ENCODE measurements at regions not wholly inside any gene's neighbourhood (a gene's known extent, or its start where the extent isn't known, plus 50 kb on each side); places are given as distances from the start of the nearest gene placed in this dataset.

DNA sequence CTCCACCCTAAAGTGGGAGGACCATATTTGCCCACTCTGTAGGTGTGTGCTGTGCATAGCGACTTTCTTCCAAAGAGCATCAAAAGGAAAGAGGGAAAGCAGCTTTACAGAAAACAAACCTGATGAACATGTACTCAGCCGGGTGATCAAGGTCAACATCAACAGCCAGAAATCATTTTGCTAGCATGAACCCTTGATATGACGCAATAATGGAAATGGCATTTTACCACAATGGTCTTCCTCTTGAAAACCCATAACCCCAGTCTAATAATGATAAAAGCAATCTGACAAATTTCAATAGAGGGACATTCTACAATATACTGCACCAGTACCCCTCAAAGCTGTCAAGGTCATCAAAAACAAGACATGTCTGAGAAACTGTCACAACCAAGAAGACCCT lies 350.2 kb downstream of the FBXO15 start:
- Histone ChIP-seq H3K27me3 (ENCODE audit: control insufficient read depth in 4 of 4, insufficient read depth in 4 of 4, low read length in 3 of 4) (peaks cover 0 to 2% (median 0%) of the 10 kb centered on the region in 4 donors), H3K9ac (ENCODE audit: low read depth in 1 of 2, low read length in 2 of 2) (no peak overlapping the region), H3K36me3 (ENCODE audit: control insufficient read depth in 4 of 4, insufficient read depth in 3 of 4, low read depth in 1 of 4, low read length in 3 of 4) (no peaks in the 10 kb centered on the region), H3K9me3 (ENCODE audit: control insufficient read depth in 4 of 4, low read length in 3 of 4) (no peaks in the 10 kb centered on the region), H3K4me3 (ENCODE audit: low read depth in 1 of 3, low read length in 3 of 3) (no peak overlapping the region), H3K27ac (ENCODE audit: low read depth in 1 of 2, low read length in 2 of 2) (no peak overlapping the region), H3K4me1 (ENCODE audit: control insufficient read depth in 4 of 4, insufficient read depth in 4 of 4, low read length in 3 of 4) (no peaks in the 10 kb centered on the region)
- no peak for TF ChIP-seq YY1 (IDR thresholded peaks at IDR 0.05)
- TF ChIP-seq GABPA (IDR thresholded peaks at IDR 0.05 in 1 of 2, conservative IDR thresholded peaks at IDR 0.05 in 1 of 2): no peak
- 71% methylated on average over 3 of the region's 3 CpGs for WGBS
- DNase-seq (ENCODE audit: low spot score): no peak

DNA sequence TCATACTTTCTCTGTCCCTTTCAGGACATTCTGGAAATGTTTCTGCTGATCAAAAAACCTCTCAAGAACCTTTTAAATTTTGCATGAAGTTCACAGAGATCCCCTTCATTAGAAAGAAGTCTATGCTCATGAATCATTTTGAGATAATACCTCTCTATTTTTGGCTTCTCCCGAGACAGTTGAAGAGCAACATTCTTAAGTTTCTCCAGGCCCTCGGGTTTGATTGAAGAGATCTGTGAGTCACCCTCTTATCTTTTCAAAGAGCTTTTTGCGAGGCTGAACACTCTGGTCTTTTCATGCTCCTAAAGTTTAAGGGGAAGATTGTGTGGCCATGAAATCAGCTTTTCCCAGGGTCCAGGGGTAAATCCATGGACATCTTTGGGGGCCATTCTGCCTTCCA lies 354.2 kb downstream of the FBXO15 start:
- Histone ChIP-seq H3K27ac (ENCODE audit: low read depth in 1 of 2, low read length in 2 of 2) (no peak overlapping the region), H3K9ac (ENCODE audit: low read depth in 1 of 2, low read length in 2 of 2) (no peak overlapping the region), H3K27me3 (ENCODE audit: control insufficient read depth in 4 of 4, insufficient read depth in 4 of 4, low read length in 3 of 4) (peaks cover 0 to 2% (median 0%) of the 10 kb centered on the region in 4 donors), H3K4me3 (ENCODE audit: low read depth in 1 of 3, low read length in 3 of 3) (no peak overlapping the region), H3K4me1 (ENCODE audit: control insufficient read depth in 4 of 4, insufficient read depth in 4 of 4, low read length in 3 of 4) (no peaks in the 10 kb centered on the region), H3K9me3 (ENCODE audit: control insufficient read depth in 4 of 4, low read length in 3 of 4) (no peaks in the 10 kb centered on the region), H3K36me3 (ENCODE audit: control insufficient read depth in 4 of 4, insufficient read depth in 3 of 4, low read depth in 1 of 4, low read length in 3 of 4) (no peaks in the 10 kb centered on the region)
- 29% methylated on average over 3 of the region's 3 CpGs for WGBS
- DNase-seq (ENCODE audit: low spot score): no peak
- no peak for TF ChIP-seq FOXA2 (IDR thresholded peaks at IDR 0.05)
- TF ChIP-seq, protein P1, sequence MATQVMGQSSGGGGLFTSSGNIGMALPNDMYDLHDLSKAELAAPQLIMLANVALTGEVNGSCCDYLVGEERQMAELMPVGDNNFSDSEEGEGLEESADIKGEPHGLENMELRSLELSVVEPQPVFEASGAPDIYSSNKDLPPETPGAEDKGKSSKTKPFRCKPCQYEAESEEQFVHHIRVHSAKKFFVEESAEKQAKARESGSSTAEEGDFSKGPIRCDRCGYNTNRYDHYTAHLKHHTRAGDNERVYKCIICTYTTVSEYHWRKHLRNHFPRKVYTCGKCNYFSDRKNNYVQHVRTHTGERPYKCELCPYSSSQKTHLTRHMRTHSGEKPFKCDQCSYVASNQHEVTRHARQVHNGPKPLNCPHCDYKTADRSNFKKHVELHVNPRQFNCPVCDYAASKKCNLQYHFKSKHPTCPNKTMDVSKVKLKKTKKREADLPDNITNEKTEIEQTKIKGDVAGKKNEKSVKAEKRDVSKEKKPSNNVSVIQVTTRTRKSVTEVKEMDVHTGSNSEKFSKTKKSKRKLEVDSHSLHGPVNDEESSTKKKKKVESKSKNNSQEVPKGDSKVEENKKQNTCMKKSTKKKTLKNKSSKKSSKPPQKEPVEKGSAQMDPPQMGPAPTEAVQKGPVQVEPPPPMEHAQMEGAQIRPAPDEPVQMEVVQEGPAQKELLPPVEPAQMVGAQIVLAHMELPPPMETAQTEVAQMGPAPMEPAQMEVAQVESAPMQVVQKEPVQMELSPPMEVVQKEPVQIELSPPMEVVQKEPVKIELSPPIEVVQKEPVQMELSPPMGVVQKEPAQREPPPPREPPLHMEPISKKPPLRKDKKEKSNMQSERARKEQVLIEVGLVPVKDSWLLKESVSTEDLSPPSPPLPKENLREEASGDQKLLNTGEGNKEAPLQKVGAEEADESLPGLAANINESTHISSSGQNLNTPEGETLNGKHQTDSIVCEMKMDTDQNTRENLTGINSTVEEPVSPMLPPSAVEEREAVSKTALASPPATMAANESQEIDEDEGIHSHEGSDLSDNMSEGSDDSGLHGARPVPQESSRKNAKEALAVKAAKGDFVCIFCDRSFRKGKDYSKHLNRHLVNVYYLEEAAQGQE (IDR thresholded peaks at IDR 0.05): no peak
- TF ChIP-seq NR2F2 (IDR thresholded peaks at IDR 0.05): no peak
- no peak for TF ChIP-seq HNF4G (IDR thresholded peaks at IDR 0.05)
- no peak for TF ChIP-seq RAD21 (IDR thresholded peaks at IDR 0.05)
- TF ChIP-seq GABPA (IDR thresholded peaks at IDR 0.05 in 1 of 2, conservative IDR thresholded peaks at IDR 0.05 in 1 of 2): no peak
- no peak for TF ChIP-seq JUND (IDR thresholded peaks at IDR 0.05)
- TF ChIP-seq, protein P2, sequence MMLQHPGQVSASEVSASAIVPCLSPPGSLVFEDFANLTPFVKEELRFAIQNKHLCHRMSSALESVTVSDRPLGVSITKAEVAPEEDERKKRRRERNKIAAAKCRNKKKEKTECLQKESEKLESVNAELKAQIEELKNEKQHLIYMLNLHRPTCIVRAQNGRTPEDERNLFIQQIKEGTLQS (IDR thresholded peaks at IDR 0.05): no peak
- TF ChIP-seq YY1 (IDR thresholded peaks at IDR 0.05): no peak
- TF ChIP-seq, protein P3, sequence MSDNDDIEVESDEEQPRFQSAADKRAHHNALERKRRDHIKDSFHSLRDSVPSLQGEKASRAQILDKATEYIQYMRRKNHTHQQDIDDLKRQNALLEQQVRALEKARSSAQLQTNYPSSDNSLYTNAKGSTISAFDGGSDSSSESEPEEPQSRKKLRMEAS (IDR thresholded peaks at IDR 0.05): no peak
- TF ChIP-seq TAF1 (conservative IDR thresholded peaks at IDR 0.05): no peak
- no peak for TF ChIP-seq EGR1 (IDR thresholded peaks at IDR 0.05; ENCODE audit: low read depth in 2 of 2)
- TF ChIP-seq RXRA (IDR thresholded peaks at IDR 0.05): no peak
- no peak for TF ChIP-seq SP1 (IDR thresholded peaks at IDR 0.05)
- TF ChIP-seq HNF4A (conservative IDR thresholded peaks at IDR 0.05): no peak

DNA sequence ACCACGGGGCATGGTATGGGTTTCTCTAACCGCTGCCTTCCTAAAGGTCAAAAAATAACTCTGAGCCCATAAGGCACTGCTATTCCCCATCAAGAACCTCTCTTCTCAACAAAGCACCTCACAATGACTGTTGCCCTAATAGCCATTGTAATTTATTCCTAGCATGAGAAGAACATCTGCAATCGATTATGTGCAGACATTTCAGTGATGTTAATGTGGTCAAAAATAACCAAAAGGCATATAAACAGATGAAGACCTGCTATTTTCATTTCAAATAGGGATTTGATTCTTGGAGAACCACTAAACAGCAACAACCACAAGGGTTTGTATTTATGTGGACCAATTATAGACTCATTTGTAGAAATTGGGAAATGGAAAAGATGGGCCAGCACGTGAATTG lies 356.6 kb downstream of the FBXO15 start:
- no peaks in the 10 kb centered on the region for H3K36me3 ChIP-seq (ENCODE audit: control insufficient read depth in 4 of 4, insufficient read depth in 3 of 4, low read depth in 1 of 4, low read length in 3 of 4)
- no peak for DNase-seq (ENCODE audit: low spot score)
- H3K4me3 ChIP-seq (ENCODE audit: low read depth in 1 of 3, low read length in 3 of 3): no peak overlapping the region
- H3K9me3 ChIP-seq (ENCODE audit: control insufficient read depth in 4 of 4, low read length in 3 of 4): no peaks in the 10 kb centered on the region
- H3K4me1 ChIP-seq (ENCODE audit: control insufficient read depth in 4 of 4, insufficient read depth in 4 of 4, low read length in 3 of 4): no peaks in the 10 kb centered on the region
- no peaks in the 10 kb centered on the region for H3K27me3 ChIP-seq (ENCODE audit: control insufficient read depth in 4 of 4, insufficient read depth in 4 of 4, low read length in 3 of 4)
- 53% methylated on average over 4 of the region's 4 CpGs for WGBS
- no peak for TF ChIP-seq RXRA (IDR thresholded peaks at IDR 0.05)
- TF ChIP-seq YY1 (IDR thresholded peaks at IDR 0.05): no peak
- no peak for TF ChIP-seq FOXA1 (IDR thresholded peaks at IDR 0.05)
- TF ChIP-seq NR2F2 (IDR thresholded peaks at IDR 0.05): no peak
- TF ChIP-seq RAD21 (IDR thresholded peaks at IDR 0.05): no peak
- no peak for TF ChIP-seq TAF1 (conservative IDR thresholded peaks at IDR 0.05)
- TF ChIP-seq HNF4G (IDR thresholded peaks at IDR 0.05): no peak
- TF ChIP-seq, protein P1 (IDR thresholded peaks at IDR 0.05): no peak
- no peak for TF ChIP-seq HNF4A (conservative IDR thresholded peaks at IDR 0.05)
- TF ChIP-seq, protein P4, sequence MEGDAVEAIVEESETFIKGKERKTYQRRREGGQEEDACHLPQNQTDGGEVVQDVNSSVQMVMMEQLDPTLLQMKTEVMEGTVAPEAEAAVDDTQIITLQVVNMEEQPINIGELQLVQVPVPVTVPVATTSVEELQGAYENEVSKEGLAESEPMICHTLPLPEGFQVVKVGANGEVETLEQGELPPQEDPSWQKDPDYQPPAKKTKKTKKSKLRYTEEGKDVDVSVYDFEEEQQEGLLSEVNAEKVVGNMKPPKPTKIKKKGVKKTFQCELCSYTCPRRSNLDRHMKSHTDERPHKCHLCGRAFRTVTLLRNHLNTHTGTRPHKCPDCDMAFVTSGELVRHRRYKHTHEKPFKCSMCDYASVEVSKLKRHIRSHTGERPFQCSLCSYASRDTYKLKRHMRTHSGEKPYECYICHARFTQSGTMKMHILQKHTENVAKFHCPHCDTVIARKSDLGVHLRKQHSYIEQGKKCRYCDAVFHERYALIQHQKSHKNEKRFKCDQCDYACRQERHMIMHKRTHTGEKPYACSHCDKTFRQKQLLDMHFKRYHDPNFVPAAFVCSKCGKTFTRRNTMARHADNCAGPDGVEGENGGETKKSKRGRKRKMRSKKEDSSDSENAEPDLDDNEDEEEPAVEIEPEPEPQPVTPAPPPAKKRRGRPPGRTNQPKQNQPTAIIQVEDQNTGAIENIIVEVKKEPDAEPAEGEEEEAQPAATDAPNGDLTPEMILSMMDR (IDR thresholded peaks at IDR 0.05; ENCODE audit: low read depth, low read length, missing input control): no peak
- no peak overlapping the region for H3K27ac ChIP-seq (ENCODE audit: low read depth in 1 of 2, low read length in 2 of 2)
- H3K9ac ChIP-seq (ENCODE audit: low read depth in 1 of 2, low read length in 2 of 2): no peak overlapping the region

Measured in liver (tissue), 8 donors.